ENCODE measurements at regions not wholly inside any gene's neighbourhood (a gene's known extent, or its start where the extent isn't known, plus 50 kb on each side); places are given as distances from the start of the nearest gene placed in this dataset.
"Not testable (repeated sequence)": the region's sequence is repeated elsewhere in the genome, so short reads cannot be mapped to it uniquely, and the experiment has no call there.

- no peak for DNase-seq
Observed at GRCh38 chr15:31179693-31180092, 78.2 kb upstream of the TRPM1 start.

GRCh38 chr15:31193291-31193690 is 91.8 kb upstream of the TRPM1 start:
- DNase-seq: no peak

- peak; percentile 14 for DNase-seq
Observed at GRCh38 chr15:31195871-31196270, 94.3 kb upstream of the TRPM1 start.

- peak; percentile 67 for DNase-seq
Observed at GRCh38 chr15:31197497-31198414, 96.2 kb upstream of the TRPM1 start.

GRCh38 chr15:31200735-31201151 is 99.2 kb upstream of the TRPM1 start:
- DNase-seq: peak; percentile 63

GRCh38 chr15:31202953-31203352 is 101.4 kb upstream of the TRPM1 start:
- DNase-seq: no peak

GRCh38 chr15:31203999-31204398 is 102.5 kb upstream of the TRPM1 start:
- no peak for DNase-seq

GRCh38 chr15:31206386-31207181 is 105.1 kb upstream of the TRPM1 start:
- DNase-seq: no peak

GRCh38 chr15:31207246-31207645 is 105.7 kb upstream of the TRPM1 start:
- DNase-seq: no peak

GRCh38 chr15:31207861-31208260 is 106.3 kb upstream of the TRPM1 start:
- DNase-seq: not testable (repeated sequence)

GRCh38 chr15:31208817-31209216 is 107.3 kb upstream of the TRPM1 start:
- no peak for DNase-seq

GRCh38 chr15:31211353-31211752 is 109.8 kb upstream of the TRPM1 start:
- no peak for DNase-seq

- no peak for DNase-seq
Observed at GRCh38 chr15:31212326-31213080, 111.0 kb upstream of the TRPM1 start.

- DNase-seq: peak; percentile 36
Observed at GRCh38 chr15:31214158-31214863, 112.3 kb upstream of the KLF13 start.

- DNase-seq: no peak
Observed at GRCh38 chr15:31214864-31215489, 111.7 kb upstream of the KLF13 start.

- peak; percentile 84 for DNase-seq
Observed at GRCh38 chr15:31215490-31216214, 111.0 kb upstream of the KLF13 start.

- DNase-seq: peak; percentile 44
Observed at GRCh38 chr15:31216215-31216911, 110.3 kb upstream of the KLF13 start.

- DNase-seq: no peak
Observed at GRCh38 chr15:31217067-31217466, 109.6 kb upstream of the KLF13 start.

GRCh38 chr15:31217566-31218270 is 108.9 kb upstream of the KLF13 start:
- no peak for DNase-seq

GRCh38 chr15:31219221-31219620 is 107.4 kb upstream of the KLF13 start:
- DNase-seq: peak; percentile 50

Data from NCI-H82 (cell line).